Epithelial cell of esophagus (primary cell): ENCODE measurements at regions not wholly inside any gene's neighbourhood (a gene's known extent, or its start where the extent isn't known, plus 50 kb on each side); places are given as distances from the start of the nearest gene placed in this dataset.

Experiments
- DNase-seq: peaks from one replicate; pipeline ENCODE4 v3.0.0; 2010; ENCODE audit warnings: low read depth
- H3K4me3 ChIP-seq: 2 replicates; pipeline ENCODE4 v1.5.1; 2011; ENCODE audit warnings: mild to moderate bottlenecking, low read length, control low read depth
- CTCF ChIP-seq: IDR thresholded peaks from 2 replicates; pipeline ENCODE4 v1.5.1; 2011; ENCODE audit warnings: low read depth, mild to moderate bottlenecking, low read length, control low read depth, inconsistent platforms; ENCODE audit not compliant: insufficient read depth; ENCODE audit errors: missing control alignments

GRCh38 chrX:8253096-8253495, 82.0 kb upstream of the VCX2 start:
- TF ChIP-seq CTCF: no peak
- DNase-seq: no peak
- no peak overlapping the region for H3K4me3 ChIP-seq

- no peak overlapping the region for H3K4me3 ChIP-seq
- no peak for DNase-seq
- no peak for TF ChIP-seq CTCF
Measured at GRCh38 chrX:8254401-8254800, 83.3 kb upstream of the VCX2 start.

GRCh38 chrX:8272821-8273220, 101.8 kb upstream of the VCX2 start:
- DNase-seq: peak; percentile 11
- TF ChIP-seq CTCF: no peak
- H3K4me3 ChIP-seq: no peak overlapping the region

GRCh38 chrX:8273451-8273895, 102.4 kb upstream of the VCX2 start:
- peak; percentile 74 for DNase-seq
- TF ChIP-seq CTCF: no peak
- no peak overlapping the region for H3K4me3 ChIP-seq

- DNase-seq: peak; percentile 33
- H3K4me3 ChIP-seq: no peak overlapping the region
- no peak for TF ChIP-seq CTCF
Measured at GRCh38 chrX:8274170-8274569, 103.1 kb upstream of the VCX2 start.

GRCh38 chrX:8278557-8278956, 107.5 kb upstream of the VCX2 start:
- peak; percentile 4 for DNase-seq
- TF ChIP-seq CTCF: no peak
- no peak overlapping the region for H3K4me3 ChIP-seq

GRCh38 chrX:8279323-8279722, 108.3 kb upstream of the VCX2 start:
- no peak for DNase-seq
- no peak overlapping the region for H3K4me3 ChIP-seq
- no peak for TF ChIP-seq CTCF
